ENCODE measurements at regions not wholly inside any gene's neighbourhood (a gene's known extent, or its start where the extent isn't known, plus 50 kb on each side); places are given as distances from the start of the nearest gene placed in this dataset.

DNA sequence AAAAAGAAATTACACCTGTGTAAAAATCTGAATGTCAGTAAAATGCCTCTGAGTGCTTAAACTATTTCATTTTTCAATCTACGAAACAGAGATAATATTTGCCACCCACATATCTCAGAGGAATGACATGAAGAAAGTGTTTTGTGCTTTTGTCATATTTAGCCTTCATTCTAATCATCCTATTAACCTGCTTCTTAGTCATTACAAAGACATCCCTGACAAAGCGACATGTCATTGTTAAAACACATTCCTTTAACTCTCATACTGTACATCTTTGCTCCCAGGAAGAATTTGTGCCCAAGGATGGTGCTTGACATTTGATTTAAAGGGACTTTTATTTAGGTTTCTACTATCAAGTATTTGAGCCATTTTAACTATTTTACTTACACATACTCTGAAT, 275.9 kb downstream of the DMRTA1 start:
- TF ChIP-seq, protein P1, sequence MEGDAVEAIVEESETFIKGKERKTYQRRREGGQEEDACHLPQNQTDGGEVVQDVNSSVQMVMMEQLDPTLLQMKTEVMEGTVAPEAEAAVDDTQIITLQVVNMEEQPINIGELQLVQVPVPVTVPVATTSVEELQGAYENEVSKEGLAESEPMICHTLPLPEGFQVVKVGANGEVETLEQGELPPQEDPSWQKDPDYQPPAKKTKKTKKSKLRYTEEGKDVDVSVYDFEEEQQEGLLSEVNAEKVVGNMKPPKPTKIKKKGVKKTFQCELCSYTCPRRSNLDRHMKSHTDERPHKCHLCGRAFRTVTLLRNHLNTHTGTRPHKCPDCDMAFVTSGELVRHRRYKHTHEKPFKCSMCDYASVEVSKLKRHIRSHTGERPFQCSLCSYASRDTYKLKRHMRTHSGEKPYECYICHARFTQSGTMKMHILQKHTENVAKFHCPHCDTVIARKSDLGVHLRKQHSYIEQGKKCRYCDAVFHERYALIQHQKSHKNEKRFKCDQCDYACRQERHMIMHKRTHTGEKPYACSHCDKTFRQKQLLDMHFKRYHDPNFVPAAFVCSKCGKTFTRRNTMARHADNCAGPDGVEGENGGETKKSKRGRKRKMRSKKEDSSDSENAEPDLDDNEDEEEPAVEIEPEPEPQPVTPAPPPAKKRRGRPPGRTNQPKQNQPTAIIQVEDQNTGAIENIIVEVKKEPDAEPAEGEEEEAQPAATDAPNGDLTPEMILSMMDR (IDR thresholded peaks at IDR 0.05), result no peak
- TF ChIP-seq EZH2phosphoT487 (IDR thresholded peaks at IDR 0.05), result no peak

Data from neural progenitor cell (in vitro differentiated cells).